Stimulated activated CD4-positive, alpha-beta T cell treated with anti-CD3 and anti-CD28 coated beads, Interleukin-4, amount 100 ng/mL, for 1 hour (primary cell): ENCODE measurements at regions not wholly inside any gene's neighbourhood (a gene's known extent, or its start where the extent isn't known, plus 50 kb on each side); places are given as distances from the start of the nearest gene placed in this dataset.

Experiments used
- DNase-seq: peaks from one replicate; pipeline ENCODE4 v3.0.0-alpha.2; 2020

DNA sequence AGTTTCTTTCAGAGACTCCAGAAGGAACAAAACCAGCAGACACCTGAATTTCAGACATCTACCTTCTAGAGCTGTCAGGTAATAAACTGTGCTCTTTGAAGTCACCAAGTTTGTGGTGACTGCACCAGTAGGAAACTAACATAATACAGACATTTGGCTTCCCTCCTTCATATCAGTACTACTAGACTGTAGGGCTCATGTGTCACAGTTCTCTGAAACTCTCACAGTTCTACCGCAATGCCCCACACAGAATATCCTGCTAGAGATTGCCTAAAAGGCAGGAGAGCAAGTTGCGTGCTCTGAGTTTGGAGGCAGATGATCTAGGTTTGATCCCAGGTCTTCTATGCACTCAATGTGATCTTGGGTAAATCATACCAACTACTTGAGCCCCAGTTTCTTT is 205.0 kb upstream of the LRFN2 start:
- no peak for DNase-seq

DNA sequence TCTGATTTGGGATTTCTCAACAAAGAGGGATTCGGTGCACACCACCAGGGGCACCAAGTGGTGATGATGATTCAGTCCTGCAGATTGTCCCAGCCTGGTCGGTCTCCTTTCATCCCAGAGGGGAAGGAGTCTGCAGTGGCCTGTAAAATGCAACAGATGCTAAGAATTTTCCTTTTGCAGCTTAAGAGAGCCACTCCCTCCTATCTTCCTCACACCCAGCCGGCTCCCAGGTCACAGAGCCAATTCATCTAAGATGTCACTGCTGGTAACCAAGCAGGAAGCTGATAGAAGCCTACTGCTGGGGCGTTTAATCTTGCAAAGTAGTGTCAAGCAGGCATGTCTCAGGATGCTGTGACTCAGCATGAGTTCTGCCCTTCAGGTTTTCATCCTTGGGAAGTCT is 203.8 kb upstream of the LRFN2 start:
- no peak for DNase-seq

DNA sequence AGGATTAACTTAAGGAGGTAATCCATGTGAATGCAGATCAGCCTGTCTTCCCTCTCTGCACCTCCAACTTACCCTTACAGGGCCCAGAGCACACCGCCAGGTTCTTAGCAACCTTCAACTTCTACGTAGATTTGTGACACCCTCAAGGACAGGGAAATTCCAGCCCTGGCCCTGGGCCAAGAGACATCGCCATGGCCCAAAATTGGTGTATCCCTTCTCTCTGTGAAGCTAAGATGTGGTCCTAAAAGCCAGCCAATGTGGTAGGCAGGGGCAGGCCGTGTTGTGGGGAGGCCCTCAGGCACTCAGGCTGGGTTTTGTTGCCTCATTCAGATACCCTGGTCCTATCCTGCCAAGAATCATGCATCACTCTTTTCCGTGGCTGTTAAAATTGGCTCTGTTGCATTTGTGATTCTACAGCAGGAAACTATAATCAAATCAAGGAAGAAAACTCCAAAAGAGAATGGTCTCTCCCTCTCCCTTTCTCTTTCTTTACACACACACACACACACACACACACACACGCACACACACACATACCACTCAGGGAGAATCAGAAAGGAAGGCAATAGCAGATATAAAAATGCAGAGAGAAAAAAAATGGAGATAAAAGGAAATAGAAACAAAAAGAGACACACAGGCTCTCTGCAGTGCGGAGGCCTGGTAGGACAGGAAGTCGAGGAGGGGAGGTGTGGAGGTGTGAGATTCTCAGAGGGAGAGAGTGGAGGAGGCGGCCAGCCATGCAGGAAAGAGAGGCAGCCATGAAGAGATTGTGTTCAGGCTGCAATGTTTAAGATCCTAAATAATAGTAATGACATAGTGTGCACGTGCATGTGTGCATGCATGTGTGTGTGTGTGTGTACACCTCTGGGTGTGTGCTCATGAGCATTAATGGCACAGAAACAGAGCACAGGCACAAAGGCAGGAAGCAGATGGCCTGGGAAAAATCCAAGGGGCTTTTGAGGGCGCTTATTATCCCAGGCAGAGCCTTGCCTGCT is 201.8 kb upstream of the LRFN2 start:
- DNase-seq, result peak; percentile 39

DNA sequence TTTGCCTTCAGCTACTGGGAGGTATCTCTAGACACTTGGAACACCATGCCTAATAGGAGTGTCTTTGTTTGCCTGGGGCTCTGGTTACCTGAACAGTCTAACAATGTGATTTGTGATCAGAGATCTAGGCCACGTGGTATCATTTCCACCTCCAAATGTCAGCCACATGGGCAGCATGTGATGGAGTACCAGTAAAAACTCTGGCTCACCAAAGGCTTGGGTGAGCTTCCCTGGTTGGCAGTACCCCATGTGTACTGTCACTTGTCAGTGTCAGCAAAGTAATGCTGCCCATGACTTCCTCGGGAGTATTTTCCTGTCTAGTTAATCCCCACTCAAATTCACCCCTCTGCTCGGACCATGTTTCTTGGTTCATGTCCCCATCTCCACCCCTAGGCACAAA is 195.2 kb upstream of the LRFN2 start:
- DNase-seq, result no peak

DNA sequence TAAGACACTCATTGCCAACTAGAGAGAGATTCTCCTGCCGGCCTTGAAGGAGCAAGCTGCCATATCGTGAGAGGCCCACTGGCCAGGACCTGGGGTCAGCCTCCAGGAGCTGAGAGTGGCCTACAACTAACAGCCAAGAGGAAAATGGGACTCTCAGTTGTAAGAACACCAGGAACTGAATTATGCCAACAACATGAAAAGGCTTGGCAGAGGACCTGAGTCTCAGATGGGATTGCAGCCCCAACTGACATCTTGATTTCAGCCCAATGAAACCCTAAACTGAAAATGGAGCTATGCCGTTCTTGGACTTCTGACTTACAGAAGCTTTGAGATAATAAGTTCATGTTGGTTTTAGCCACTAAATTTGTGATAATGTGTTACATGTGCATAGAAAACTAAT is 193.5 kb upstream of the LRFN2 start:
- DNase-seq, result no peak

DNA sequence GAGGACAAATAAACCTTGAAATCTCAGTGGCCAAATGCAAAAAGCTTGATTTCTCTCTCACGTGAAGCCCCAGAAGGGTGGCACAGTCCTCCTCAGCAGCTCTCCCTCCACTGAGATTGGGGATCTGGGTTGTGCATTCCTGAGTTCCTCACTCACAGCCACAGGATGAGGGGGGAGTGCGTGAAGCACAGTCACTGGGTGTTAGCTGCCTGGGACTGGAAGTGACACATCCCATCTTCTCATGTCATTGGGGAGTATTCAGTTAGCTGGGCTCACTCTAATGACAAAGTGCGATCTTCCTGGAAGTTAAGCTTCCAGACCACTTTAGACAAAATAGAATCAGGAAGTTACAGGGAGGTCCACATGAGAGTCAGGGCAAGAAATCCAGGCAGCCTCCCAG is 192.2 kb upstream of the LRFN2 start:
- no peak for DNase-seq

DNA sequence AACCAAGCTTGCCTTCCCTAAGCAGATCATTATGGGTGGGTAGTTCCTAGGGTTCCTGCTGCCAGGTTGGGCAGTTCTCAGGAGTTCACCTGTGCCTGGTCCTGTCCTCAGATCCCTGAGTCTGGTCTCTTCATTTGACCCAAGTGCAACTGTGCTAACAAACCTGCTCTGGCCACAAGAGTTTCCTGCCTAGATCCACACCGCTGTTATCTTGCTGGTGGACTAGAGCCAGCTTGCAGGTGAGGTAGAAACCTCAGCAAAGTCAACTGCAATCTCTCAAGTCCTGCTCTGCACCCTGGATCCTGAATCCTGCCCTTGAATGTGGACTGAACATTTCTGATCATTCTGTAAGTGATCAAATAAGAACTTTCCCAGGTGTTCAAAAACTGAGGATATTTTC is 191.8 kb upstream of the LRFN2 start:
- DNase-seq, result no peak

DNA sequence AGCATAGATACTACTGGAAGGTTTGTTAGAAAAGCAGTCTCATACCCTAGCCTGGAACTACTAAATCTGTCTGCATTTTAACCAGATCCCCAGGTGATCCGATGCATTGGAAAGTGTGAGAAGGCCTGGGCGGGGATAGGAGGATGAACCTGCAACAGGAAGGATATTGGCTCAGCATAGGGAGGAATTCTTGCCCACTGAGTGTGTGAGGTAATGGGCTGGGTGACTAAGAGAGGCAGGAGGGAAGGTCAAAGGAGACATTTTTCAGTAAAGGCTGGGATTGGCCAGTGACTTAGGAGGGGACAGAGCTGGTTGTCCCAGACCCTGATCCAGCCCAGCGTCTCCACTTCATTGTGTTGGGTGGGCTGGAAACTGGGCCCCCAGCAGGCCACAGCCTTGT is 191.0 kb upstream of the LRFN2 start:
- DNase-seq, result no peak

DNA sequence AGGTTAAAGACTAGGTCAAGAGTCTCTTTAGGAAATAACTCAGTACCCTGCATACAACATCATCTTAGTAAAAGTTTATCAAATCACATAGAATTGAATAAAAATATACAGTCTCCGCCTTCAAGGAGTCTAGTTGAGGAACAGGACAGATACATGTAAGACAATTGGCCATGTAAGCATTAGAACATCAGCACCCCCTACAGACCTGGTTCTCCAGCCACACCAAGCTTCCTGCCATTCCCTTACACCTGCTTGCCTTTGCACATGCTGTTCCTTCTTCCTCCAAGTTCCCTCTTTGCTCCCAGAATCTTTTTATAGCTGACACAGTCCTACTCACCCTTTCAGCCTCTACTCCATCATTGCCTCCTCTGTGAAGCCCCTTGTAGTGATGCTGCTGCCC is 187.8 kb upstream of the LRFN2 start:
- DNase-seq, result no peak

DNA sequence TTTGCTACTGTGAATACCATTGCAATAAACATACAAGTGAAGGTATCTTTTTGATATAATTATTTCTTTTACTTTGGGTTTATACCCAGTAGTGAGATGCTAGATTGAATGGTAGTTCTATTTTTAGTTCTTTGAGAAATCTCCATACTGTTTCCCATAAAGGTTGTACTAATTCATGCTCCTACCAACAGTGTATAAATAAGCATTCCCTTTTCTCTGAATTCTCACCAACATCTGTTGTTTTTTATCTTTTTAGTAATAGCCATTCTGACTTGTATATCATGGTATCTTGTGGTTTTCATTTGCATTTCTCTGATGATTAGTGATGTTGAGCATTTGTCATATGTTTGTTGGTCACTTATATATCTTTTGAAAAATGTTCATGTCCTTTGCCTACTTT is 183.6 kb upstream of the LRFN2 start:
- DNase-seq, result no peak

DNA sequence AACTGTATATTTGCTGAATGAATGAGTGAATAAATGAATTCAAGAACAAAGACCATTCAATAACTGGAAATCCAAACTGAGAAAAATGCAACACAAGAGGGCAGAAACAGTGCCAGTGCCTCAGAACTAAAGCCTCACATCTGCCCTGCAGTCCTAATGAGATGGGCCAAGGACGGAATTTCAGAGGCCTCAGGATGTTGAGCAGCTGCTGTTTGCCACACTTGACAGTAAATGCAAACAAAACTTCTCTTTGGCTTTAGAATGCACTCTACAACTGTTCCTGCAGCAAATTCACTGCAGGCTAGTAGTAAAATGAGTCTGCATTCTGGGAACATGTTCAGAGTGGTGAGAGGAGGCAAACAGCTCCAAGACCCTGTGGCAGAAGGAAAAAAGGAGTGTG is 177.6 kb upstream of the LRFN2 start:
- no peak for DNase-seq

DNA sequence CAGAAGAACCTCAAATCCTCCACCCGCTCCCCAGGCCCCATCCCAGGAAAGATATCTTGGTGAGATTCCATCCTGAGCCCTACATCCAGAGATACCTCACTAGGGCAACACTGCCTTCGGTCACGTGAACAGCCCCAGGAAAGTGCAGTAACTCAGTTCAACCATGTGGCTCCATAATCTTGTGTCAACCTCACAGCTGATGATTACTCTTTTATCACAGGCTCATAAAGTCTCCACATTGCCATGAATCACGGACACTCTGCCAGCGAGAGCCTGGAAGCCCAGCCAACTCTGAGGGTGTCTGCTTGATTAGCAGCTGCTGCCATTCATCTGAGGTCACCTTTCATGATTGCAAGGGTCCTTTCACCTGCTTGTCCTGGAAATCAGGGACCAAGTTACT is 175.8 kb upstream of the LRFN2 start:
- DNase-seq, result no peak

DNA sequence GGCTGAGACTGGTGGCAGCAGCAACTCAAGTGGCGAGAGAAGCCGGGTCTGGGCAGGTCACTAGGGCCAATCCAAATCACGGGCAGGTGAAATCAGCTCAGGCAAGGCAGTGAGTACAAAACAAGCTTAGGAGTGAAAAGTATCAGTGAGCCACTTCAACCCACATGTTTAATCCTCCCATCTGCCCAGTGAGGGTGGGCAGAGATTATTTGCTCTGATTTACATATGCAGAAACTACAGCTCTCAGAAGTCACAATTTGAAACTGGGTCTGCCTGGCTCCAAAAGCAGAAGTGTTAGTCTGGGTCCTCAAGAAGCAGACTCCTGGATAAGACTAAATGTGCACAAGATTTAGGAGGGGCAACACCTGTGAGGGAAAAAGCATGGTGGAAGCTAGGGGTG is 173.7 kb upstream of the LRFN2 start:
- DNase-seq, result no peak

DNA sequence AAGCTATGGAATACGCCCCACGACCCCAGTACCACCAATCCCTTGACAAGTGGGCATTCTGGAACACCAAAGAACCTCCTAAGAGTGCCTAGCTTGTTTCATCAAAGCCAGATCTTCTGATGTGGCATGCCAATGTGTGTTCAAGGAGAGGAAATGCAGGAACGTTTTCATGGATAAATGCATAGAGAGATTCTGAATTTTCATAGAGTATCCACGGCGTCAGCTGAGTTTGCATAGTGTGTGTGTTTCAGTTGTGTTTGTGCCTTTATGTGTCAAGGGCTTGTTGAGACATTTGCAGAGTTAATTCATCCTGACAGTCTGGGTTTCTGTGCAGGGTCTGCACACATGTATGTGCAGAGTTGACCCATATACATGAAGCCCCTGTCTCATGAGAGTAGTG is 172.7 kb upstream of the LRFN2 start:
- DNase-seq, result no peak

DNA sequence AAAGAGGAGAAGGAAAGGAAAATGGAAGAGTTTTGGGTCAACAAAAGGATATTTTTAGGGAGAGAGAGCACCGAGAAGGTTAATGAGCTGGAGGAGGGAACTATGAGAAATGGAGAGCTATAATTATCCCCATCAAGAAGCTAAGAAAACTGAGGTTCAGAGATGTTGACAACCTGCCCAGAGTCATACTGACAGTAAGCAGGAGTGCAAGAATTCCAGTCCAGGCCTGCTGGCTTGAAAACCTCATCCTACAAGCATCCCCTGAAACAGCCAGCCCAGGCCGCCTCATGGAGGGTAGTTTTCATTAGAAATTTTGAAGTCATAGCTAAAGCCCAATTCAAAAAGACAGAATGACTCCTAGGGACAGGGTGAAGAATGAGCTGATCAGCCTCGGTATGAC is 172.1 kb upstream of the LRFN2 start:
- no peak for DNase-seq

DNA sequence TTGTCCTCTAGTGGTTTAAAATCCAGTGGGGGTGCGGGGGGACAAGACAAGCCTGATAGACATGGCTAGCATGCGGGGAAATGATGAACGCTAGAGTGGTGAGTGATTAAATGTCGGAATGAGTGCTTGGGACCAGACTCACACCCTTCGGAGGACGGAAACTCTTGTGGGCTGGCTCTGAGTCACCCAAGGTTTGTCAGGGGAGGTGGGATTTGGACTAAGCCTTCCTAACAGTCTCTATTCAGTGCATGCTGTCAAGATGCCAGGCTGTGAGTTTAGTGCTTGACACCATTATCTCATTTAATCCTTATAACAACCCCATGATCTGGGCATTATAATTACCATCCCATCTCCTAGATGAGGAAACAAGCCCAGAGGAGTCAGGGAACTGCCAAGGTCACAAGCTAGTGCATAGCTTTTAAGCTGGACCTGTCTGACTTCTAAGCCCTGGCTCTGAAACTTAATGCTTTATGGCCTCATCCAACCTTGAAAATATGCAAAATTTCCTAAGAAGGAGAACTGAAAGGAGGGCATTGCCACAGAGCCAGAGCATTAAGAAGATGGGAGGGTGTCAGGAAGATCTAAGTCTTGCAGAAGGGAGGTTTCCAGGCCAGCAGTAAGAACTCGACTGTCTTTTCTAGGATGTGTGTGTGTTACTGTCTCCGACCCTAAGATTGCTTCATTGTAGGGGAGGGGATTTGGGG is 168.7 kb upstream of the LRFN2 start:
- no peak for DNase-seq

DNA sequence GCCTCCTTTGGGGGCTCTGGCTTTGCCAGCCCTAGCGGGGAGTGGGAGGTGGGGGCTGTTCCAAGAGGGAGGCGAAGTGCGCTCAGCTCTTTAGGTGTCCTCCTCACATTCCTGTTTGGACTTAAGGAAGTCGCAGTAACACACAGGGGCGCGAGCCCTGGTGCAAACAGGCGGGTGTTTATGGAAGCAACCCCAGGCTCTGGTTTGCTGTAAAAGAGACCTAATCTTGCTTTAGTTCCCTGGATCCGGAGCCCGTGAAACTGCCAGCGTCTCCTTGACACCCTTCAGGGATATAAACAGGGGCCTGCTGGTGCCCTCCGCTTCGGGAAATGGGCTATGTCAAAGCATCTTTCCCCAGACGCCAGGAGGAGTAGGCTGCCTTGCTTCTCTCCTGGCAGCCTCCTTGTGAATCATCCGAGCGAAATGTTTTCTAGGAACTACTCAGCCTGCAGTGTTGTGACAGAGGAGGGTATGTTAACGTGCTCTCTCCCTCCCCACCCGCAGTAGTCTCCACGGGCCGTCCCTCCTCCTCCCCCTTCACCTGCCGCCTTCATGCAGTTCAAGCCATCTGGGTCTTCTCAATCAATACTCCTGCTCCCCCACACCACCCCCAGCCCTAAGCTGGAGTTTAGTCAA is 168.0 kb upstream of the LRFN2 start:
- DNase-seq, result no peak

DNA sequence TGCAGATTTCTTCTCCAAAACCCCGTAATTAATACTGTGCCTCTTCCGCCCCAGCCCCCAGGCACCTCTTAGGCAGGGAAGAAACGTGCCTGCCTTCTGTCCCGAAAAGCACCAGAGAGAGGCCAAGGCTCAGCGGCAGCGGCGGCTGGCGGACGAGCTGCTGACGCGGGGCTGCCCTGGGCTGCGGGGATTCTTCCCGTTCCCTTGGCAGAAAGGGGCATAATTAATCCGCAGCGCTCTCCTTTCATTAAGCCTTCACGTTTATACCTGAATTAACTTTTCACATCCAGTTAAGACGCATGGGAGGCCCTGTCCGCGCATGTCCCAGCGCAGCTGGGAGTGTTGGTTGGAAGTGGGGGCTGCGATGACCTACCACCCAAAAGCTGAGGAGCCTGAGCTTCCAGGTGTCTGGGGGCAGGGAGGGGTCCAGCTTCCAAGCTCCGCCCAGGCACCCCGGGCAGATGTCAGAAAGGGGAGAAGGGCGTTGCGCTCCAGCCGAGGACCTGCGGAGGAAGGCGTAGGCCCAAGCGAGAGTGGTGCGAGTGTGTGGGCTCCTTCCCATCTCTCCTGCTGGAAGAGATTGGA is 167.4 kb upstream of the LRFN2 start:
- no peak for DNase-seq

DNA sequence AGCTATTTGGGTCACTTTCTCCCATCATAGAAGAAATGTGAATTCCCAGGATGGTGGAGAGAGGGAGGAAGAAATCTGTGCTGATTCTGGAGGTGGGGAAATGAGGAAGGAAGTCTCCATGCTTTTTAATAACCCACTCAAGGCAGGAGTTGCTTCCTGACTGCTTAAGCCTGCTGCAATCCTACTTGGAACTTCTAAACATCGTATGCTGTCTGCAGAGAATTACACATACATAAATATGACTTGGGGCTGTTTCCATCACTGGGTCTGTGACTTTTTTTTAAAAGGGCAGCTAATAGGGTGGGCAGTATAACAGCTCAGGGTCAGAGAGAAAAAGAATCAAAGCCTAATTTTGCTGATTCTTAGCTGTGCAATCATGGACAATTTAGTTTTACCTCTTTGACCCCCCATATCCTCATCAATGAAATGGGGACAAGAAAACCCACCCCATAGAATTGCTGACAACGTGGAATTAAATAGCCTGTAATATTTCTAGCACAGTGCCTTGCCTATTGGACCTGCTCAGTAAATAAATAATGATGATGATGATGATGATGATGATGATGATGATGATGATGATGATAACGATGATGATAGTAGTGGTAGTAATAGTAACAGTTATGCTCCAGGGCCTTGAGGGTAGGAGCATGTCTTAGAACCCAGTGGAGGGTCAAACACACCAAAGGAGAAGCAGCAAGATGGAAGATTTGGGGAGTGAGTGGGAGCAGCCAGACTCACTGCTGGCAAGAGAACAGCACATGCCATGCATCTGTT is 166.7 kb upstream of the LRFN2 start:
- DNase-seq, result no peak

DNA sequence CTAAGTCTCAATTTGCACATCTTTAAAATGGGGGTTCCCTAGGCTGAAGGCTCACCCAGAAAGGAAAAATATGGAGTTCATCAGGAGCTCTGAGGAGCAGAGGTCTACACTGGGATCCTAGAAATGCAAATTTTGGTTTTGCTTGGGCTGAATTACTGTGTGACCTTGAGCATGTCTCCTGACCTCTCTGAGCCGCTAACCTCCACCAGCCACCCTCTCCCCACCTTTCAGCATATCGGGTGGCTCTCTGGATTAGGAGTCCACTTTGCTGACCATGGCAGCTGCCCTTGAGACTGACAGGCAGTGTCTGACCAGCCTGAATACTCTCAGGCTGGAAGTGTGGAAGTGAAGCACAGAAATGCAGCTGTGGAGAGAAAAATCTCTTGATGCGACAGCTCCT is 165.9 kb upstream of the LRFN2 start:
- no peak for DNase-seq

DNA sequence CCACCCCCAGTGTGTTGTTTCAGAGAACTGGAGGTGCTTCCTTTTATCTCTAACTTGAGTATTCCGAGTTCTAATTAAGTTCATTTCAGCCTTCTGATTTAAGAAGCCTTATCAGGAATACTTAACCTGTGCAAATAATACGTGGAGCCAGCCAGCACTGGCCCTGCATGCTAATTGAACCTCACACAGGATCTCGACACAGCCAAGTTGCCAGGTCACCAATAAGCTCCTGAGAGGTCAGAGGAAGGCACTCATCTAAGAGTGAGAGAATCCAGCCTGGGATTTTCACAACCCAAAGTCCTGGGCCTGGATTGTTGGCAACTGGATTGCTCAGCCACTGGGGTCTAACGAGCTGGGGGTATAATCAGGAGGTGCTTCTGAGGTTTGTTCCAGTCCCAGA is 157.7 kb upstream of the LRFN2 start:
- no peak for DNase-seq

DNA sequence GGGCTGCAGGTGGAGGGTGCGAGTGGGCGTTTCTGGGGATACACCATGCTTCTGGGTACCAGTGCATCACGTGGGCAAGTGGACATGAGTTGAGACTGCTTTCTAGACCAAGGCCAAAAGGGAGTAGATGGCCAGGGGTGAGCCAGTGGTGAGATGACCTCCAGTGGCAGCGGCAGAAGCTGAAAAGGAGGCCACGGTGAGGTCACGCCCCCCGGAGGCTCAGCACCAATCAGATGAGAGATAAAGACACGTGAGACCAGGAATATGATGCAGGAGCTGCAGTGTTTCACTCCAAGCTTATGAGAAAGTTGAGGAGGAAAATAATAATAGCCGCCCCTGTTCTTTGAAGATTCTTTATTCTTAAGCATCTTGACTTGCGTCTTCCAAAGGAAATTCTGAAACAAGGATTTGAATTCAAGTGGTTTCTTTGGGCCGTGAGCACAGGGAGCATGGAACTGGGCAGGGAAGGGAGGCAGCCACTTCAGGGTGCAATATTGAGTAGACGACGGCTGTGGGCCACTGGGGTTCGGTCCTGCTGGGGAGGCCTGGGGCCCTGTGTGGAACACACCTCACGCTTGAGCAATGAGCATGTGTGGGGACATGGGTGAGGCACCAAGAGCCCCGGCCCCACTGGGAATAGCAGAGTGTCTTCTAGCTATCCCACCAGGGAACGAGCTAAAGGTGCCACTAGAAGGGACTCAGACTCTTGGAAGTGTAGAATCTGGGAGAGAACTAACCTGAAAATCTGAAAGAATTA is 156.7 kb upstream of the LRFN2 start:
- no peak for DNase-seq
